Stomach (tissue), 8 donors: ENCODE measurements at regions not wholly inside any gene's neighbourhood (a gene's known extent, or its start where the extent isn't known, plus 50 kb on each side); places are given as distances from the start of the nearest gene placed in this dataset.

Source experiments
- DNase-seq, 2 donors: peaks; one replicate each; pipeline versions ENCODE4 v3.0.0 to v3.0.0-alpha.2; 2013 to 2019
- H3K27ac ChIP-seq, 5 donors: fragments of 200-600 bp in 4 of 5; sonication (generic) in 4 of 5; one replicate each; pipeline ENCODE4 v1.5.1; 2013 to 2019; ENCODE audit warnings: mild to moderate bottlenecking in 1 of 5, moderate library complexity in 1 of 5
- H3K27me3 ChIP-seq, 3 donors: fragments of 200-600 bp; sonication (generic); one replicate each; pipeline ENCODE4 v1.5.1; 2017 to 2019; ENCODE audit warnings: mixed run types in 1 of 3
- H3K36me3 ChIP-seq, 4 donors: fragments of 200-600 bp; sonication (generic); 1 replicate in 3 of 4; 2 replicates in 1 of 4; pipeline ENCODE4 v1.5.1; 2016 to 2019
- H3K4me1 ChIP-seq, 4 donors: fragments of 200-600 bp; sonication (generic); one replicate each; pipeline ENCODE4 v1.5.1; 2016 to 2019
- H3K4me3 ChIP-seq, 4 donors: fragments of 200-600 bp; sonication (generic) in 3 of 4; one replicate each; pipeline ENCODE4 v1.5.1; 2016 to 2019; ENCODE audit warnings: mild to moderate bottlenecking in 1 of 4
- H3K9me3 ChIP-seq, 4 donors: fragments of 200-600 bp; sonication (generic); one replicate each; pipeline ENCODE4 v1.5.1; 2016 to 2019
- EP300 ChIP-seq: sonication (generic); formaldehyde crosslinking; IDR thresholded peaks from one replicate; pipeline ENCODE4 v1.6.1; 2017; ENCODE audit warnings: antibody characterized with exemption
- POLR2A ChIP-seq, 4 donors: fragments of 450-650 bp; IDR thresholded peaks; one replicate each; pipeline ENCODE4 v1.6.1; 2016; ENCODE audit warnings: antibody characterized with exemption in 4 of 4, control low read depth in 2 of 4, mild to moderate bottlenecking in 1 of 4, moderate library complexity in 1 of 4
- POLR2AphosphoS5 ChIP-seq, 3 donors: sonication (generic); formaldehyde crosslinking; IDR thresholded peaks; one replicate each; pipeline ENCODE4 v1.6.1; 2016; ENCODE audit warnings: antibody characterized with exemption in 3 of 3
- WGBS, 5 donors: extraction: QIAGEN DNeasy Blood & Tissue Kit in 3 of 5; methylation state at CpG; one replicate each; pipeline versions ENCODE4 v1.1.5 to v1.1.7; 2013 to 2018; 5-methylcytosine and 5-hydroxymethylcytosine counted together
- intact Hi-C: fragments of 100-400 bp; cut with DNase I; formaldehyde crosslinking; loops from one replicate; pipeline ENCODE4 v1.15.1; 2023; ENCODE audit warnings: low total_unique reads
- TF ChIP-seq, protein P1 (sequence below), 7 experiments: fragments of 450-650 bp in 4 of 7; fragments of 200-600 bp in 3 of 7; sonication (generic) in 3 of 7; IDR thresholded peaks; one replicate each; pipeline ENCODE4 v1.5.1; 2016 to 2019; ENCODE audit warnings: antibody characterized with exemption in 7 of 7, control low read depth in 2 of 7, mild to moderate bottlenecking in 1 of 7
- donor health status: healthy with polysubstance abuse.
- donor health status: Bipolar disorder and iron deficiency.
- donor health status: healthy.

DNA sequence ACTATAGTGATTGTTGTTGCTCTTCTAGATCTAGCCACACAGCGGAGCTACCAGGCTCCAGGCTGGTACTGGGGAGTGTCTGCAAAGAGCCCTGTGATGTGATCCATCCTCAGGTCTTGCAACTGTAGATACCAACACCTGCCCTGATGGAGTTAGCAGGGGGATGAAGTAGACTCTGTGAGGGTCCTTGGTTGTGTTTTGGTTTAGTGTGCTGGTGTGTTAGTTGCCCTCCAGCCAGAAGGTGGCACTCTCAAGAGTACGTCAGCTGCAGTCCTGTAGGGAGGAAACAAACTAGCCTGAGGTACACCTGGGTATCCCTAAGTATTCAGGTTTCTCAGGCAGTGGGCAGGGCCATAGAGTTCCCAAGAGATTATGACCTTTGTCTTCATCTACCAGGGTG is 81.2 kb upstream of the TMPRSS2 start:
- peak in 1 of 2 donors; percentile 5 for DNase-seq
- Histone ChIP-seq H3K9me3 (peaks cover 0 to 12% (median 0%) of the 10 kb centered on the region in 4 donors), H3K27me3 (peaks cover 0 to 9% (median 0%) of the 10 kb centered on the region in 3 donors), H3K4me1 (peaks cover 6 to 13% (median 9%) of the 10 kb centered on the region in 4 donors), H3K4me3 (no peak overlapping the region), H3K36me3 (no peaks in the 10 kb centered on the region), H3K27ac (peak overlapping the region in 2 of 5 donors; percentile 2 to 24)
- TF ChIP-seq POLR2A (IDR thresholded peaks at IDR 0.05) (no peak), EP300 (no peak), POLR2AphosphoS5 (IDR thresholded peaks at IDR 0.05) (no peak)
- TF ChIP-seq, protein P1, sequence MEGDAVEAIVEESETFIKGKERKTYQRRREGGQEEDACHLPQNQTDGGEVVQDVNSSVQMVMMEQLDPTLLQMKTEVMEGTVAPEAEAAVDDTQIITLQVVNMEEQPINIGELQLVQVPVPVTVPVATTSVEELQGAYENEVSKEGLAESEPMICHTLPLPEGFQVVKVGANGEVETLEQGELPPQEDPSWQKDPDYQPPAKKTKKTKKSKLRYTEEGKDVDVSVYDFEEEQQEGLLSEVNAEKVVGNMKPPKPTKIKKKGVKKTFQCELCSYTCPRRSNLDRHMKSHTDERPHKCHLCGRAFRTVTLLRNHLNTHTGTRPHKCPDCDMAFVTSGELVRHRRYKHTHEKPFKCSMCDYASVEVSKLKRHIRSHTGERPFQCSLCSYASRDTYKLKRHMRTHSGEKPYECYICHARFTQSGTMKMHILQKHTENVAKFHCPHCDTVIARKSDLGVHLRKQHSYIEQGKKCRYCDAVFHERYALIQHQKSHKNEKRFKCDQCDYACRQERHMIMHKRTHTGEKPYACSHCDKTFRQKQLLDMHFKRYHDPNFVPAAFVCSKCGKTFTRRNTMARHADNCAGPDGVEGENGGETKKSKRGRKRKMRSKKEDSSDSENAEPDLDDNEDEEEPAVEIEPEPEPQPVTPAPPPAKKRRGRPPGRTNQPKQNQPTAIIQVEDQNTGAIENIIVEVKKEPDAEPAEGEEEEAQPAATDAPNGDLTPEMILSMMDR (IDR thresholded peaks at IDR 0.05): no peak
- intact Hi-C loops: no loop called here
- 91 to 100% (median 97%) methylated on average over 2 of the region's 2 CpGs for WGBS, 5 donors

DNA sequence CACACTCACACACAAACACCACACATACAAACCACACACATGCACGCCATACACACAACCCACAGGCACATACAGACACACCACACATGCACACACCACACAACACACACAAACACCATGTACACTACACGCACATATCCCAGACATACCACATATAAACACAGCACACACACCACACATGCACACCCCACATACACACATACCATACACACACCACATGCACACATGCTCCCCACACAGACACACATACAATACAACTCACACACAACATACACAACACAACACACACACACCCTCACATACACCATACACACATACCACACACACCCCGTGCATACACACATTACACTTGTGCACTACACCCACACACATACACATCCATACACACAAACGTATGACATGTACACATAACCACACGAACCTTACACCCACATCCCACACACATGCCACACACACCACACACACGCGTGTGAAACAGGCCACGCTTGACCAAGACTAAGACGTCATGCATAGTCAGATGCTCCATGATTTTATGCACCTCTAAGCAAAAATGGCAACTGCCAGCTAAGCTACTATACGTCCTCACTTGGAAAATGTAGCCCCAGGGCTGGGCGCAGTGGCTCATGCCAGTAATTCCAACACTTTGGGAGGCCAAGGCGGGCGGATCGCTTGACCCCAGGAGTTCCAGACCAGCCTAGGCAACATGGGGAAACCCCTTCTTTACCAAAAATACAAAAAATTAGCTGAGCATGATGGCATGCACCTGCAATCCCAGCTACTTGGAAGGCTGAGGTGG is 77.4 kb upstream of the TMPRSS2 start:
- 87 to 90% (median 89%) methylated on average over 14 of the region's 14 CpGs for WGBS, 5 donors
- no peaks in the 10 kb centered on the region for H3K36me3 ChIP-seq
- H3K27ac ChIP-seq: peak overlapping the region in 1 of 5 donors; percentile 80
- H3K4me1 ChIP-seq: peaks cover 5 to 19% (median 10%) of the 10 kb centered on the region in 4 donors
- TF ChIP-seq, protein P1 (IDR thresholded peaks at IDR 0.05): no peak
- TF ChIP-seq POLR2AphosphoS5 (IDR thresholded peaks at IDR 0.05) (no peak), EP300 (no peak), POLR2A (IDR thresholded peaks at IDR 0.05) (peak in 1 of 4 donors; percentile 8)
- peaks cover 0 to 12% (median 0%) of the 10 kb centered on the region in 4 donors for H3K9me3 ChIP-seq
- intact Hi-C loops: no loop called here
- no peak overlapping the region for H3K4me3 ChIP-seq
- H3K27me3 ChIP-seq: no peaks in the 10 kb centered on the region
- peak in 1 of 2 donors; percentile 24 for DNase-seq

DNA sequence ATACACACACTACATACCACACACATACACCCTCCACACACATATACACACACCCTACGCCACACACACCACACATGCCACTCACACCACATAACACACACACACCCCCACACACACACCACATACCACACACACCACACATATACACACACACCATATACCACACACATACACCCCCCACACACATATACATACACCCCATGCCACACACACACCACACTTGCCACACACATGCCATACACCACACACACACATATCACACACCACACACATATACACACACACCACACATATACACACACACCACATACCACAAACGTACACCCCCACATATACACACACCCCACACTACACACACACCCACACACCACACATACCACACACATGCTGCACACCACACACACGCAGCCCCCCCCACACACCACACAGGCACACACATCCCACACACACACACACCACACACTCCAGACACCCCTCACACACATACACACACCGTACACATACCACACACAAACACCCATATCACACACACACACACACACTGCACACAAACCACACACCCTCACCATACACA is 76.7 kb upstream of the TMPRSS2 start:
- Histone ChIP-seq H3K36me3 (no peaks in the 10 kb centered on the region), H3K4me3 (no peak overlapping the region), H3K4me1 (peaks cover 5 to 19% (median 11%) of the 10 kb centered on the region in 4 donors), H3K27me3 (no peaks in the 10 kb centered on the region), H3K9me3 (peaks cover 0 to 12% (median 0%) of the 10 kb centered on the region in 4 donors), H3K27ac (peak overlapping the region; percentile 72 to 80 (median 77))
- intact Hi-C loops: no loop called here
- DNase-seq: peak in 1 of 2 donors; percentile 1
- WGBS, 5 donors: 71 to 82% (median 77%) methylated on average over 4 of the region's 4 CpGs
- TF ChIP-seq EP300 (no peak), POLR2A (IDR thresholded peaks at IDR 0.05) (no peak), POLR2AphosphoS5 (IDR thresholded peaks at IDR 0.05) (no peak)
- TF ChIP-seq, protein P1 (IDR thresholded peaks at IDR 0.05): no peak

DNA sequence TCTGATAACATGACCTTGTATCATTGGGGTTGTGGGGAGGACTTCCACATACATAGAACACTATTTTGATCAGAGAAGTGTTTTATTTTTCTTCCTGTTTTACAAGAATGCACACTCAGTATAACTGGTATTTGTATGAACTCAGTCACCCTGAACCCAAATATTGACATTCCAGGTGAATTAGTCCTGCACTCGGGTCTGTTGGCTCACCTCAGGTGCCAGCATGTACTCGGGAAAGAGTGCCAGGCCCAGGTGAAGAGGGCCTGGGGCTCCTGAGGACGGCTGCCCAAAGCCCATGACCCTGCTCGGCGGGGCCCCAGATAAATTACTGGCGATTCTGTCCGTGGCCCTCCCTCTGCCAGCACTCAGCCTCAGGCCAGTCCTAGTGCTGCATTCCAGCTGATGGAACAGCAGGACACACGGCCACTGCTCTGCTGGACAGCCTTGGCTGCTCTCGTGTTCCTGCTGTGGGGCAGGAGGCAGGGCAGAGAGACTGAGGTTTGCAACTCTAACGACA is 75.4 kb upstream of the TMPRSS2 start:
- intact Hi-C loops: no loop called here
- no peaks in the 10 kb centered on the region for H3K36me3 ChIP-seq
- TF ChIP-seq POLR2A (IDR thresholded peaks at IDR 0.05) (peak in 1 of 4 donors; percentile 22), POLR2AphosphoS5 (IDR thresholded peaks at IDR 0.05) (peak in 2 of 3 donors; percentile 44 to 79), EP300 (no peak)
- TF ChIP-seq, protein P1 (IDR thresholded peaks at IDR 0.05): peak in 1 of 7 experiments; percentile 16
- no peak overlapping the region for H3K4me3 ChIP-seq
- peaks cover 0 to 13% (median 8%) of the 10 kb centered on the region in 4 donors for H3K9me3 ChIP-seq
- DNase-seq: peak; percentile 86 to 93
- WGBS, 5 donors: 21 to 39% (median 30%) methylated on average over 6 to 10 of the region's 10 CpGs
- peaks cover 5 to 19% (median 16%) of the 10 kb centered on the region in 4 donors for H3K4me1 ChIP-seq
- peak overlapping the region; percentile 72 to 89 (median 79) for H3K27ac ChIP-seq
- no peaks in the 10 kb centered on the region for H3K27me3 ChIP-seq
